Vagina (tissue), 2 donors: ENCODE measurements at regions not wholly inside any gene's neighbourhood (a gene's known extent, or its start where the extent isn't known, plus 50 kb on each side); places are given as distances from the start of the nearest gene placed in this dataset.

Source experiments
- DNase-seq, 2 donors: peaks; one replicate each; pipeline ENCODE4 v3.0.0-alpha.2; 2017; ENCODE audit errors: extremely low spot score in 2 of 2
- H3K27ac ChIP-seq: fragments of 200-600 bp; sonication (generic); one replicate; pipeline ENCODE4 v1.5.1; 2019
- H3K27me3 ChIP-seq: fragments of 200-600 bp; sonication (generic); one replicate; pipeline ENCODE4 v1.5.1; 2019
- H3K36me3 ChIP-seq, 2 donors: fragments of 200-600 bp; sonication (generic); one replicate each; pipeline ENCODE4 v1.5.1; 2017 to 2019
- H3K4me1 ChIP-seq: fragments of 200-600 bp; sonication (generic); one replicate; pipeline ENCODE4 v1.5.1; 2019
- H3K4me3 ChIP-seq, 2 donors: fragments of 200-600 bp; sonication (generic); 1 replicate in 1 of 2; 2 replicates in 1 of 2; pipeline ENCODE4 v1.5.1; 2016 to 2019
- H3K9me3 ChIP-seq: fragments of 200-600 bp; sonication (generic); one replicate; pipeline ENCODE4 v1.5.1; 2019
- CTCF ChIP-seq, 3 experiments: fragments of 450-650 bp in 2 of 3; fragments of 200-600 bp in 1 of 3; sonication (generic) in 1 of 3; IDR thresholded peaks; one replicate each; pipeline ENCODE4 v1.5.1; 2017 to 2019; ENCODE audit warnings: antibody characterized with exemption in 3 of 3, mild to moderate bottlenecking in 2 of 3, moderate library complexity in 2 of 3
- POLR2A ChIP-seq, 2 donors: fragments of 450-650 bp; IDR thresholded peaks; one replicate each; pipeline ENCODE4 v1.6.1; 2017; ENCODE audit warnings: antibody characterized with exemption in 2 of 2, mild to moderate bottlenecking in 2 of 2, moderate library complexity in 2 of 2
- POLR2AphosphoS5 ChIP-seq, 2 donors: sonication (generic); formaldehyde crosslinking; IDR thresholded peaks; one replicate each; pipeline ENCODE4 v1.9.0; 2017; ENCODE audit warnings: antibody characterized with exemption in 2 of 2, mild to moderate bottlenecking in 2 of 2, low read depth in 1 of 2; ENCODE audit not compliant: insufficient read depth in 1 of 2
- intact Hi-C: fragments of 100-400 bp; cut with DNase I; formaldehyde crosslinking; loops from one replicate; pipeline ENCODE4 v1.15.1; 2023

- Histone ChIP-seq H3K36me3 (no peaks in the 10 kb centered on the region), H3K4me1 (no peaks in the 10 kb centered on the region), H3K27ac (no peak overlapping the region), H3K27me3 (no peaks in the 10 kb centered on the region), H3K9me3 (no peaks in the 10 kb centered on the region), H3K4me3 (no peak overlapping the region)
- no peak for TF ChIP-seq POLR2A (IDR thresholded peaks at IDR 0.05)
- no peak for TF ChIP-seq POLR2AphosphoS5 (IDR thresholded peaks at IDR 0.05; ENCODE audit: insufficient read depth in 1 of 2, low read depth in 1 of 2)
- no peak for TF ChIP-seq CTCF (IDR thresholded peaks at IDR 0.05)
- DNase-seq, result no peak
- intact Hi-C loops, result no loop called here
These were observed 150.0 kb upstream of the AHI1 start for GRCh38 chr6:135647521-135647920.

- H3K27me3 ChIP-seq, result no peaks in the 10 kb centered on the region
- no peaks in the 10 kb centered on the region for H3K36me3 ChIP-seq
- H3K4me1 ChIP-seq, result no peaks in the 10 kb centered on the region
- no peak overlapping the region for H3K4me3 ChIP-seq
- DNase-seq, result no peak
- H3K9me3 ChIP-seq, result no peaks in the 10 kb centered on the region
- H3K27ac ChIP-seq, result no peak overlapping the region
- intact Hi-C loops, result no loop called here
- no peak for TF ChIP-seq CTCF (IDR thresholded peaks at IDR 0.05)
- no peak for TF ChIP-seq POLR2A (IDR thresholded peaks at IDR 0.05)
- no peak for TF ChIP-seq POLR2AphosphoS5 (IDR thresholded peaks at IDR 0.05; ENCODE audit: insufficient read depth in 1 of 2, low read depth in 1 of 2)
These were observed 154.6 kb upstream of the AHI1 start for GRCh38 chr6:135651964-135652755.

GRCh38 chr6:135655055-135655454, 157.5 kb upstream of the AHI1 start:
- Histone ChIP-seq H3K27ac (no peak overlapping the region), H3K36me3 (no peaks in the 10 kb centered on the region), H3K4me3 (no peak overlapping the region), H3K4me1 (no peaks in the 10 kb centered on the region), H3K27me3 (no peaks in the 10 kb centered on the region), H3K9me3 (no peaks in the 10 kb centered on the region)
- DNase-seq, result no peak
- TF ChIP-seq POLR2AphosphoS5 (IDR thresholded peaks at IDR 0.05; ENCODE audit: insufficient read depth in 1 of 2, low read depth in 1 of 2) (no peak), POLR2A (IDR thresholded peaks at IDR 0.05) (no peak), CTCF (IDR thresholded peaks at IDR 0.05) (no peak)
- intact Hi-C loops, result no loop called here

- Histone ChIP-seq H3K27me3 (no peaks in the 10 kb centered on the region), H3K36me3 (no peaks in the 10 kb centered on the region), H3K4me1 (no peaks in the 10 kb centered on the region), H3K4me3 (no peak overlapping the region), H3K27ac (no peak overlapping the region), H3K9me3 (no peaks in the 10 kb centered on the region)
- intact Hi-C loops, result no loop called here
- no peak for DNase-seq
- TF ChIP-seq POLR2AphosphoS5 (IDR thresholded peaks at IDR 0.05; ENCODE audit: insufficient read depth in 1 of 2, low read depth in 1 of 2) (no peak), CTCF (IDR thresholded peaks at IDR 0.05) (no peak), POLR2A (IDR thresholded peaks at IDR 0.05) (no peak)
These were observed 159.7 kb upstream of the AHI1 start for GRCh38 chr6:135657207-135657606.

- Histone ChIP-seq H3K36me3 (no peaks in the 10 kb centered on the region), H3K4me3 (no peak overlapping the region), H3K9me3 (no peaks in the 10 kb centered on the region), H3K27me3 (no peaks in the 10 kb centered on the region), H3K4me1 (no peaks in the 10 kb centered on the region), H3K27ac (no peak overlapping the region)
- intact Hi-C loops, result no loop called here
- TF ChIP-seq POLR2A (IDR thresholded peaks at IDR 0.05) (no peak), POLR2AphosphoS5 (IDR thresholded peaks at IDR 0.05; ENCODE audit: insufficient read depth in 1 of 2, low read depth in 1 of 2) (no peak), CTCF (IDR thresholded peaks at IDR 0.05) (no peak)
- no peak for DNase-seq
These were observed 160.9 kb upstream of the AHI1 start for GRCh38 chr6:135658481-135658880.
